ENCODE measurements at regions not wholly inside any gene's neighbourhood (a gene's known extent, or its start where the extent isn't known, plus 50 kb on each side); places are given as distances from the start of the nearest gene placed in this dataset.

DNA sequence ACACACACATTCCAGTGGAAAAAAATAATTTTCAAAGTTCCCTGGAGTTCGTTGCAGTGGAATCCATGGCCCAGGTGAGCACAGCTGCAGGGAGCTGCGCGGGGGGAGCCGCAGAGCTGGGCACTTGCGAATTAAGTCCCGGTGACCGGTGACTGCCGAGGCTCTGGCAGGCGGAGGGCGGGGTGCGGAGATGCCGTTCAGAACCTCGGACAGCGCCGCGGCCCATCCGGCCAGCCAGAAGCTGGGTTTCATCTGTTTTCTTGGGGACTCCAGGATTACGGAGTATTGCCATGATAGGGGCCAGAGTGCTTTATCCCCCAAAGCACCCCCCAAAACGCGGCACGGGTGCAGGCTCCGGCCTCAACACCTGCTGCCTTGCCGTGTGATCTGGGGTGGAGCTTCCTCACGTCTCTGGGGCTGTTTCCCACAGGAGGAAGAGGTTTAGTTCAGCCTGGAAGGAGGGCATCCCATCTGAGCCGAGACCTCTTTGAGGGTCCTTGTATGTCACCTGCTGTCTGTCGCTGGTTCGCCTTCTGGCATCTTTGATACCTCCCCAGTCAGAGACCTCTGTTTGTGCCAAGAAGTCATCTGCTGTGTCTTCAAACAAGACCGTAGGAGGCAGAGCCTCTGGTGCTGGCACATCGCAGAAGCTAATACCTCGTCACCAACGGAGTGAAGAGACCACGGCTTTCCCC, 99.4 kb downstream of the YTHDF1 start (continued):
- TF ChIP-seq PRMT3 (CRISPR knock-in tag; IDR thresholded peaks at IDR 0.05; ENCODE audit: borderline replicate concordance, low read depth): no peak
- TF ChIP-seq, protein P1, sequence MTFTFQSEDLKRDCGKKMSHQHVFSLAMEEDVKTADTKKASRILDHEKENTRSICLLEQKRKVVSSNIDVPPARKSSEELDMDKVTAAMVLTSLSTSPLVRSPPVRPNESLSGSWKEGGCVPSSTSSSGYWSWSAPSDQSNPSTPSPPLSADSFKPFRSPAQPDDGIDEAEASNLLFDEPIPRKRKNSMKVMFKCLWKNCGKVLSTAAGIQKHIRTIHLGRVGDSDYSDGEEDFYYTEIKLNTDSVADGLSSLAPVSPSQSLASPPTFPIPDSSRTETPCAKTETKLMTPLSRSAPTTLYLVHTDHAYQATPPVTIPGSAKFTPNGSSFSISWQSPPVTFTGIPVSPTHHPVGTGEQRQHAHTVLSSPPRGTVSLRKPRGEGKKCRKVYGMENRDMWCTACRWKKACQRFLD (CRISPR knock-in tag; IDR thresholded peaks at IDR 0.05; ENCODE audit: borderline replicate concordance): peak; percentile 72; the same call in 1 of the 2 replicates
- peak; percentile 95 for TF ChIP-seq ZSCAN9 (CRISPR knock-in tag; IDR thresholded peaks at IDR 0.05; ENCODE audit: borderline replicate concordance)
- TF ChIP-seq KAT8 (CRISPR knock-in tag; IDR thresholded peaks at IDR 0.05): peak; percentile 34; the same call in 1 of the 2 replicates
- no peak for TF ChIP-seq GPN1 (CRISPR knock-in tag; IDR thresholded peaks at IDR 0.05; ENCODE audit: borderline replicate concordance)
- peak; percentile 73; the same call in 1 of the 2 replicates for TF ChIP-seq TEF (CRISPR knock-in tag; IDR thresholded peaks at IDR 0.05)
- TF ChIP-seq FOXC1 (CRISPR knock-in tag; IDR thresholded peaks at IDR 0.05; ENCODE audit: borderline replicate concordance): peak; percentile 46; the same call in 1 of the 2 replicates
- TF ChIP-seq NCOR1 (IDR thresholded peaks at IDR 0.05; ENCODE audit: borderline replicate concordance, low read length): no peak
- TF ChIP-seq ZNF510 (CRISPR knock-in tag; IDR thresholded peaks at IDR 0.05; ENCODE audit: low read depth): no peak
- TF ChIP-seq ZNF530 (CRISPR knock-in tag; IDR thresholded peaks at IDR 0.05; ENCODE audit: low read depth): 0 out of 2 replicates have a peak, but pooled peaks have one; percentile 75
- no peak for TF ChIP-seq RAD21 (CRISPR knock-in tag; IDR thresholded peaks at IDR 0.05)
- TF ChIP-seq TGIF2 (CRISPR knock-in tag; IDR thresholded peaks at IDR 0.05): no peak
- TF ChIP-seq, protein P2, sequence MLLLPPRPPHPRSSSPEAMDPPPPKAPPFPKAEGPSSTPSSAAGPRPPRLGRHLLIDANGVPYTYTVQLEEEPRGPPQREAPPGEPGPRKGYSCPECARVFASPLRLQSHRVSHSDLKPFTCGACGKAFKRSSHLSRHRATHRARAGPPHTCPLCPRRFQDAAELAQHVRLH (CRISPR knock-in tag; IDR thresholded peaks at IDR 0.05; ENCODE audit: borderline replicate concordance, low read depth): peak; percentile 91
- TF ChIP-seq ZBTB26 (CRISPR knock-in tag; IDR thresholded peaks at IDR 0.05; ENCODE audit: borderline replicate concordance): peak; percentile 91
- peak; percentile 75; the same call in 1 of the 2 replicates for TF ChIP-seq XBP1 (CRISPR knock-in tag; IDR thresholded peaks at IDR 0.05)
- TF ChIP-seq, protein P3, sequence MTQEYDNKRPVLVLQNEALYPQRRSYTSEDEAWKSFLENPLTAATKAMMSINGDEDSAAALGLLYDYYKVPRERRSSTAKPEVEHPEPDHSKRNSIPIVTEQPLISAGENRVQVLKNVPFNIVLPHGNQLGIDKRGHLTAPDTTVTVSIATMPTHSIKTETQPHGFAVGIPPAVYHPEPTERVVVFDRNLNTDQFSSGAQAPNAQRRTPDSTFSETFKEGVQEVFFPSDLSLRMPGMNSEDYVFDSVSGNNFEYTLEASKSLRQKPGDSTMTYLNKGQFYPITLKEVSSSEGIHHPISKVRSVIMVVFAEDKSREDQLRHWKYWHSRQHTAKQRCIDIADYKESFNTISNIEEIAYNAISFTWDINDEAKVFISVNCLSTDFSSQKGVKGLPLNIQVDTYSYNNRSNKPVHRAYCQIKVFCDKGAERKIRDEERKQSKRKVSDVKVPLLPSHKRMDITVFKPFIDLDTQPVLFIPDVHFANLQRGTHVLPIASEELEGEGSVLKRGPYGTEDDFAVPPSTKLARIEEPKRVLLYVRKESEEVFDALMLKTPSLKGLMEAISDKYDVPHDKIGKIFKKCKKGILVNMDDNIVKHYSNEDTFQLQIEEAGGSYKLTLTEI (CRISPR knock-in tag; conservative IDR thresholded peaks at IDR 0.05): no peak
- TF ChIP-seq, protein P4, sequence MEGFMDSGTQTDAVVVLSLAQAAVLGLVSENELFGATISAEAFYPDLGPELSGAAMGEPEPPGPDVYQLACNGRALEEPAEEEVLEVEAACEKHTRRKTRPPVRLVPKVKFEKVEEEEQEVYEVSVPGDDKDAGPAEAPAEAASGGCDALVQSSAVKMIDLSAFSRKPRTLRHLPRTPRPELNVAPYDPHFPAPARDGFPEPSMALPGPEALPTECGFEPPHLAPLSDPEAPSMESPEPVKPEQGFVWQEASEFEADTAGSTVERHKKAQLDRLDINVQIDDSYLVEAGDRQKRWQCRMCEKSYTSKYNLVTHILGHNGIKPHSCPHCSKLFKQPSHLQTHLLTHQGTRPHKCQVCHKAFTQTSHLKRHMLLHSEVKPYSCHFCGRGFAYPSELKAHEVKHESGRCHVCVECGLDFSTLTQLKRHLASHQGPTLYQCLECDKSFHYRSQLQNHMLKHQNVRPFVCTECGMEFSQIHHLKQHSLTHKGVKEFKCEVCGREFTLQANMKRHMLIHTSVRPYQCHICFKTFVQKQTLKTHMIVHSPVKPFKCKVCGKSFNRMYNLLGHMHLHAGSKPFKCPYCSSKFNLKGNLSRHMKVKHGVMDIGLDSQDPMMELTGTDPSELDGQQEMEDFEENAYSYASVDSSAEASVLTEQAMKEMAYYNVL (CRISPR knock-in tag; IDR thresholded peaks at IDR 0.05; ENCODE audit: borderline replicate concordance): no peak
- TF ChIP-seq, protein P5, sequence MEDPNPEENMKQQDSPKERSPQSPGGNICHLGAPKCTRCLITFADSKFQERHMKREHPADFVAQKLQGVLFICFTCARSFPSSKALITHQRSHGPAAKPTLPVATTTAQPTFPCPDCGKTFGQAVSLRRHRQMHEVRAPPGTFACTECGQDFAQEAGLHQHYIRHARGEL (CRISPR knock-in tag; IDR thresholded peaks at IDR 0.05): no peak
- TF ChIP-seq ONECUT2 (CRISPR knock-in tag; IDR thresholded peaks at IDR 0.05): peak; percentile 59
- TF ChIP-seq, protein P6, sequence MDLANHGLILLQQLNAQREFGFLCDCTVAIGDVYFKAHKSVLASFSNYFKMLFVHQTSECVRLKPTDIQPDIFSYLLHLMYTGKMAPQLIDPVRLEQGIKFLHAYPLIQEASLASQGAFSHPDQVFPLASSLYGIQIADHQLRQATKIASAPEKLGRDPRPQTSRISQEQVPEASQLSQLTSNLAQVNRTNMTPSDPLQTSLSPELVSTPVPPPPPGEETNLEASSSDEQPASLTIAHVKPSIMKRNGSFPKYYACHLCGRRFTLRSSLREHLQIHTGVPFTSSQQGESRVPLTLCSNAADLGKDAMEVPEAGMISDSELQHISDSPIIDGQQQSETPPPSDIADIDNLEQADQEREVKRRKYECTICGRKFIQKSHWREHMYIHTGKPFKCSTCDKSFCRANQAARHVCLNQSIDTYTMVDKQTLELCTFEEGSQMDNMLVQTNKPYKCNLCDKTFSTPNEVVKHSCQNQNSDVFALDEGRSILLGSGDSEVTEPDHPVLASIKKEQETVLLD (CRISPR knock-in tag; IDR thresholded peaks at IDR 0.05; ENCODE audit: low read depth): peak; percentile 29; the same call in 1 of the 2 replicates

Data from HepG2 (cell line).